ENCODE measurements at regions not wholly inside any gene's neighbourhood (a gene's known extent, or its start where the extent isn't known, plus 50 kb on each side); places are given as distances from the start of the nearest gene placed in this dataset.
A peak's percentile ranks its signal among the peaks of the same experiment; 100 is the strongest.

DNA sequence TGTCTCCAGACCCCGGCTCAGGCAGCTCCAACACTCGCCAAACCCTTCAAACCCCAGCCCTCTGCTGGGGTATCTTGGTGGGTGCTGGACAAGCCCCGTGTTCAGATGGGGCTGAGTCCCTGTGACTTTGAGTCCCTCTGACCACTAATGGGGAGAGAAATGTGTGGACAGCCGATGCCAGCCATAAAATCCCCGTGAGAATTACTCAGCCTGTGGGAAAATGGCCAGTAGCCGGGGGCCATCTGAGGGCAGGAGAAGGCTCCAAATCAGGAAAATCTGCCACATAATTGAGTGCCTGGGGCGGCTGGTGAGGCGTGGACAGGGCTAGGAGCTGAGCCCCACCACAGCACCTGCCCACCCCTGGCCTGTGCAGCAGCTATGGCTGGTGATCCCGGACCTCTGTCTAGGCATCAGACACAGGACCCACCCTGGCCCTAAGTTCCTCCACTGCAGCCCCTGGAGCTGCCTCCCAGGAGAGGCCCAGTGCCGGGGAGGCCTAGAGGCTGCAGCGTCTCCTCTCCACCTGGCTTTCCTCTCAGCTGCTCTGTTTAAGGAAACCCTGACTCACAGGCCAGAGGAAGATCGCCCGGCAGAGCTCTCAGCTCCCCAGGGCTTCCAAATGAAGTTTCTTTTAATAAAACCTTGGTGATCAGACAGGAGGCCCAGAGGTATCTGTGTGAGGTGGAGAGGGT, 53.7 kb upstream of the SLCO4A1 start:
- H3K36me3 ChIP-seq = no peaks in the 10 kb centered on the region

DNA sequence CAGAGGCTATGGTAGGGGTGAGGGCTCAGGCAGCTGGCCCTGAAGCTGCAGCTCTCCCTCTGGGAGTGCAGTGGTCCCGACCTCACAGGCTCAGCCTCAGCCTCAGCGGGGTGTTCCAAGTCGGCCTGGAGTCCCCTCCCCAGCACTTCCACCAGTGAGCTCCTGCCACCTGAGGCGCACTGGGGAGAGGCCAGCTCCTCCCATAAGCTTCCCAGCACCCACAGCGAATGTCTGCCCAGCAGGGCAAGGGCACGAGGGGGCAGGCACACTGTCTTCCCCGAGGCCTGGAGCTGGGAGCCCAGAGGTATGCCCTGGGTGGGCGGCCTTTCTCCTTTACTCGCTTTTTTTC, 53.2 kb upstream of the SLCO4A1 start:
- no peak for TF ChIP-seq CTCF (IDR thresholded peaks at IDR 0.05 in 8 of 11, conservative IDR thresholded peaks at IDR 0.05 in 3 of 11)
- TF ChIP-seq POLR2AphosphoS5 (IDR thresholded peaks at IDR 0.05) = no peak
- no peak overlapping the region for H3K4me3 ChIP-seq
- peaks cover 0 to 16% (median 5%) of the 10 kb centered on the region in 6 donors for H3K4me1 ChIP-seq
- DNase-seq = no peak
- no peaks in the 10 kb centered on the region for H3K9me3 ChIP-seq
- intact Hi-C loops (cut with DNase I; ENCODE audit: low total_unique reads) = no loop called here
- H3K27me3 ChIP-seq (replicated peaks in 1 of 7) = peaks cover 0 to 71% (median 7%) of the 10 kb centered on the region in 7 donors
- no peak overlapping the region for H3K27ac ChIP-seq
- WGBS, 5 donors = 68 to 80% (median 77%) methylated on average over 7 to 9 of the region's 9 CpGs
- no peaks in the 10 kb centered on the region for H3K36me3 ChIP-seq

More for the DNA sequence above, 53.7 kb upstream of the SLCO4A1 start:
- Histone ChIP-seq H3K27me3 (replicated peaks in 1 of 7) (peaks cover 0 to 71% (median 11%) of the 10 kb centered on the region in 7 donors), H3K9me3 (no peaks in the 10 kb centered on the region), H3K27ac (no peak overlapping the region), H3K4me1 (peaks cover 0 to 16% (median 5%) of the 10 kb centered on the region in 6 donors), H3K4me3 (no peak overlapping the region)
- intact Hi-C loops (cut with DNase I; ENCODE audit: low total_unique reads) = no loop called here
- no peak for DNase-seq
- TF ChIP-seq POLR2A (IDR thresholded peaks at IDR 0.05) (no peak), CTCF (IDR thresholded peaks at IDR 0.05 in 8 of 11, conservative IDR thresholded peaks at IDR 0.05 in 3 of 11) (no peak), POLR2AphosphoS5 (IDR thresholded peaks at IDR 0.05) (no peak)
- 78 to 87% (median 83%) methylated on average over 10 to 13 of the region's 13 CpGs for WGBS, 5 donors

DNA sequence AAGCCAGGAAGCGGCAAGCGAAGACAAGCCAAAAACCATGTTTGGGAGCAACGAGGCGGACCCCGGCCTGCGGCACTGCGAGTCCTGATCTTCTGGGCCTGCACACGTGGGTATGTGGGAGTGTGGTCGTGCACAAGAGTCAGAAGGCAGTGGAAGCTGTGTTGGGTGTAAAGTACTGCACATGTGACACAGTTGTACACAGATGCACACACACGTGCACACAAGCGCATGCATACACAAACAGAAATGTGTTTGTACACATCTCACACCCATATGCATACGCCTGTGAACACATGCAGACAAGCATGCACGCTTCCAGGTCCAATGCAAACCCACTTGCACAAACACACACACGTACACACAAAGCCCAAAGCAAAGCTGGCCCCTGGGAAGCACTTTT, 52.6 kb upstream of the SLCO4A1 start:
- H3K27me3 ChIP-seq (replicated peaks in 1 of 7) = peaks cover 0 to 71% (median 4%) of the 10 kb centered on the region in 7 donors
- intact Hi-C loops (cut with DNase I; ENCODE audit: low total_unique reads) = no loop called here
- DNase-seq = no peak
- no peak overlapping the region for H3K27ac ChIP-seq
- H3K36me3 ChIP-seq = no peaks in the 10 kb centered on the region
- H3K9me3 ChIP-seq = no peaks in the 10 kb centered on the region
- peaks cover 0 to 16% (median 5%) of the 10 kb centered on the region in 6 donors for H3K4me1 ChIP-seq
- TF ChIP-seq CTCF (IDR thresholded peaks at IDR 0.05 in 8 of 11, conservative IDR thresholded peaks at IDR 0.05 in 3 of 11) (no peak), POLR2AphosphoS5 (IDR thresholded peaks at IDR 0.05) (no peak), POLR2A (IDR thresholded peaks at IDR 0.05) (no peak)
- WGBS, 5 donors = 81 to 89% (median 84%) methylated on average over 14 of the region's 14 CpGs
- H3K4me3 ChIP-seq = no peak overlapping the region

DNA sequence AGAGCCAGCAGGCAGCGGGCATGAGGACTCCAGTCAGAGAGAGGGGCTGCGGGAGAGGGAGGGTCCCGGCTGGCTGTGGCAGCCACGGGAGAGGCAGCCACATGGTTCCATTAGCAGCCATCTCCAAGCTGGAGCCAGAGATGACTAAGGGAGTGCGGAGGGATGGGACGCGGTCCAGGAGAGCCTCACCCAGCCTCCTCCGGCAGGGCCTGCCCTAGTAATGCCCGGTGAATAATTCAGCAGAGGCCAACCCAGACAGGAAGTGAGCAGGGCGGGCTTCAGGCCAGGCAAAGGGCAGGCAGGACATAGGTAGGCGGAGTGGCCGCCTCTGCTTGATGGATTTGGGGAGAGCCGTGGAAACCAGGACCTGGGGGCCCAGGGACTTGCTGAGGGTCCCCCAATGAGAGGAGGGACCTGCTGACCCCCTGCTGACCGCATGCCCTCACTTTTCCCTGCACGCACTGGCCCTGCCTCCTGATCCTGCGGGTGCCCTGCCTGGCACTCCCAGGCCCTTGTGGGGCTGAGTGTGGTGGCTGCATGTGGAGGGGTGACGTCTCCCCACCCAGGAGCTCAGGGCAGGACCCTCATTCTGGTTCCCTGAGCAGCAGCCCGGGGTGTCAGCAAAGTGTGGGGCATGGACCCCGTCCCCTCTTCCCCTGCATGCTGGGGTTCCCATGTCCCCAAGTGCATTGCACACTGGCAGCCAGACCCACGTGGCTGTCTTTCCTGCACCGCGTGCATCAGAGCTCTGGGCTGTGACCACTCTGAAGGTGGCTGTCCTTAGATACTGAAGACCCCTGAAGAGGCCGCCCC, 51.8 kb upstream of the SLCO4A1 start:
- peaks cover 0 to 75% (median 4%) of the 10 kb centered on the region in 7 donors for H3K27me3 ChIP-seq (replicated peaks in 1 of 7)
- no peaks in the 10 kb centered on the region for H3K9me3 ChIP-seq
- H3K36me3 ChIP-seq = no peaks in the 10 kb centered on the region
- H3K4me1 ChIP-seq = peaks cover 0 to 23% (median 9%) of the 10 kb centered on the region in 6 donors
- H3K4me3 ChIP-seq = no peak overlapping the region
- DNase-seq = no peak
- TF ChIP-seq POLR2AphosphoS5 (IDR thresholded peaks at IDR 0.05) (peak; percentile 35 to 66 (median 66)), CTCF (IDR thresholded peaks at IDR 0.05 in 8 of 11, conservative IDR thresholded peaks at IDR 0.05 in 3 of 11) (no peak)
- no peak overlapping the region for H3K27ac ChIP-seq
- 61 to 72% (median 69%) methylated on average over 16 to 23 of the region's 23 CpGs for WGBS, 5 donors
- intact Hi-C loops (cut with DNase I; ENCODE audit: low total_unique reads) = no loop called here

Data from spleen (tissue), 11 donors.